GM21717 (cell line): ENCODE measurements at regions not wholly inside any gene's neighbourhood (a gene's known extent, or its start where the extent isn't known, plus 50 kb on each side); places are given as distances from the start of the nearest gene placed in this dataset.
"Not testable (repeated sequence)": the region's sequence is repeated elsewhere in the genome, so short reads cannot be mapped to it uniquely, and the experiment has no call there.

Experiments used
- ATAC-seq: cut with Tn5 transposase; IDR thresholded peaks from one replicate; pipeline ENCODE4 v1.9.1; 2021; ENCODE audit warnings: mild to moderate bottlenecking, moderate library complexity; ENCODE audit not compliant: unreplicated experiment

GRCh38 chr3:191813245-191813644 is 352.3 kb downstream of the PYDC2 start:
- no peak for ATAC-seq

GRCh38 chr3:191848818-191849217 is 387.9 kb downstream of the PYDC2 start:
- no peak for ATAC-seq

- ATAC-seq, result no peak
These were observed 398.6 kb downstream of the PYDC2 start for GRCh38 chr3:191859531-191859930.

GRCh38 chr3:191869738-191870415 is 408.9 kb downstream of the PYDC2 start:
- ATAC-seq, result no peak

- ATAC-seq, result no peak
These were observed 412.8 kb downstream of the PYDC2 start for GRCh38 chr3:191873736-191874135.

- no peak for ATAC-seq
These were observed 421.3 kb downstream of the PYDC2 start for GRCh38 chr3:191882289-191882688.

GRCh38 chr3:191884132-191884531 is 423.2 kb downstream of the PYDC2 start:
- no peak for ATAC-seq

- no peak for ATAC-seq
These were observed 428.1 kb downstream of the PYDC2 start for GRCh38 chr3:191889106-191889505.

GRCh38 chr3:191889756-191890155 is 428.8 kb downstream of the PYDC2 start:
- no peak for ATAC-seq

- no peak for ATAC-seq
These were observed 433.4 kb downstream of the PYDC2 start for GRCh38 chr3:191894406-191894805.

GRCh38 chr3:191901741-191902140 is 440.8 kb downstream of the PYDC2 start:
- ATAC-seq, result no peak

GRCh38 chr3:191912616-191913204 is 451.7 kb downstream of the PYDC2 start:
- ATAC-seq, result no peak

- no peak for ATAC-seq
These were observed 454.7 kb downstream of the PYDC2 start for GRCh38 chr3:191915712-191916111.

- no peak for ATAC-seq
These were observed 458.6 kb downstream of the PYDC2 start for GRCh38 chr3:191919491-191920026.

- no peak for ATAC-seq
These were observed 461.6 kb downstream of the PYDC2 start for GRCh38 chr3:191922570-191922969.

GRCh38 chr3:191927183-191927817 is 466.3 kb downstream of the PYDC2 start:
- not testable (repeated sequence) for ATAC-seq

- ATAC-seq, result not testable (repeated sequence)
These were observed 467.0 kb downstream of the PYDC2 start for GRCh38 chr3:191927998-191928397.

- ATAC-seq, result no peak
These were observed 483.9 kb downstream of the PYDC2 start for GRCh38 chr3:191944835-191945234.

GRCh38 chr3:191952186-191952585 is 491.2 kb downstream of the PYDC2 start:
- ATAC-seq, result no peak

GRCh38 chr3:191952609-191953008 is 491.6 kb downstream of the PYDC2 start:
- ATAC-seq, result no peak

- ATAC-seq, result peak; percentile 64
These were observed 498.2 kb downstream of the PYDC2 start for GRCh38 chr3:191958980-191959671.
